Gastroesophageal sphincter (tissue), 4 donors: ENCODE measurements at regions not wholly inside any gene's neighbourhood (a gene's known extent, or its start where the extent isn't known, plus 50 kb on each side); places are given as distances from the start of the nearest gene placed in this dataset.

Source experiments
- ATAC-seq: fragments of 150-250 bp; one replicate; pipeline ENCODE4 v1.9.1; 2016; ENCODE audit warnings: mild to moderate bottlenecking, moderate library complexity
- H3K27ac ChIP-seq, 4 donors: fragments of 200-600 bp; sonication (generic) in 3 of 4; 1 replicate in 3 of 4; 2 replicates in 1 of 4; pipeline ENCODE4 v1.5.1; 2016 to 2019
- H3K27me3 ChIP-seq: fragments of 200-600 bp; sonication (generic); one replicate; pipeline ENCODE4 v1.5.1; 2019
- H3K36me3 ChIP-seq, 2 donors: fragments of 200-600 bp; sonication (generic); one replicate each; pipeline ENCODE4 v1.5.1; 2019; ENCODE audit warnings: control low read depth in 1 of 2
- H3K4me1 ChIP-seq, 3 donors: fragments of 200-600 bp; sonication (generic); 1 replicate in 2 of 3; 2 replicates in 1 of 3; pipeline ENCODE4 v1.5.1; 2016 to 2019; ENCODE audit warnings: control low read depth in 2 of 3
- H3K4me3 ChIP-seq, 2 donors: fragments of 200-600 bp; sonication (generic); one replicate each; pipeline ENCODE4 v1.5.1; 2019; ENCODE audit warnings: mild to moderate bottlenecking in 1 of 2, moderate library complexity in 1 of 2
- H3K9me3 ChIP-seq, 3 donors: fragments of 200-600 bp; sonication (generic); one replicate each; pipeline ENCODE4 v1.5.1; 2017 to 2019; ENCODE audit warnings: control low read depth in 2 of 3
- CTCF ChIP-seq, 4 experiments: fragments of 200-600 bp in 2 of 4; fragments of 450-650 bp in 2 of 4; sonication (generic) in 1 of 4; IDR thresholded peaks; one replicate each; pipeline ENCODE4 v1.5.1; 2017 to 2019; ENCODE audit warnings: antibody characterized with exemption in 4 of 4, mild to moderate bottlenecking in 2 of 4, moderate library complexity in 2 of 4
- EP300 ChIP-seq: sonication (generic); formaldehyde crosslinking; IDR thresholded peaks from one replicate; pipeline ENCODE4 v1.6.1; 2017; ENCODE audit warnings: antibody characterized with exemption, mild to moderate bottlenecking
- POLR2A ChIP-seq, 2 donors: fragments of 450-650 bp; IDR thresholded peaks; one replicate each; pipeline ENCODE4 v1.6.1; 2017; ENCODE audit warnings: antibody characterized with exemption in 2 of 2, mild to moderate bottlenecking in 2 of 2, moderate library complexity in 1 of 2
- POLR2AphosphoS5 ChIP-seq: sonication (generic); formaldehyde crosslinking; IDR thresholded peaks from one replicate; pipeline ENCODE4 v1.6.1; 2017; ENCODE audit warnings: antibody characterized with exemption
- WGBS, 2 donors: methylation state at CpG; one replicate each; pipeline ENCODE4 v1.1.5; 2018; ENCODE audit warnings: low coverage in 1 of 2; 5-methylcytosine and 5-hydroxymethylcytosine counted together

GRCh38 chrX:38895775-38896174 is 94.5 kb downstream of the MID1IP1 start:
- Histone ChIP-seq H3K9me3 (no peaks in the 10 kb centered on the region), H3K4me3 (no peak overlapping the region), H3K27me3 (no peaks in the 10 kb centered on the region), H3K36me3 (no peaks in the 10 kb centered on the region), H3K4me1 (no peaks in the 10 kb centered on the region), H3K27ac (no peak overlapping the region)
- WGBS, 2 donors, result 86 to 88% methylated on average over 1 of the region's 1 CpG
- no peak for ATAC-seq
- TF ChIP-seq CTCF (IDR thresholded peaks at IDR 0.05), result no peak
- TF ChIP-seq POLR2AphosphoS5, result no peak
- no peak for TF ChIP-seq EP300
- TF ChIP-seq POLR2A (IDR thresholded peaks at IDR 0.05), result no peak

- no peak overlapping the region for H3K4me3 ChIP-seq
- H3K36me3 ChIP-seq, result no peaks in the 10 kb centered on the region
- H3K27ac ChIP-seq, result no peak overlapping the region
- H3K27me3 ChIP-seq, result no peaks in the 10 kb centered on the region
- no peaks in the 10 kb centered on the region for H3K9me3 ChIP-seq
- TF ChIP-seq EP300 (no peak), CTCF (IDR thresholded peaks at IDR 0.05) (no peak), POLR2AphosphoS5 (no peak), POLR2A (IDR thresholded peaks at IDR 0.05) (no peak)
- H3K4me1 ChIP-seq, result no peaks in the 10 kb centered on the region
- ATAC-seq, result no peak
- 79% methylated on average over 4 of the region's 4 CpGs; no CpG with 5 or more reads in 1 of the 2 donors for WGBS, 2 donors
Observed at GRCh38 chrX:38896724-38897298, 95.6 kb downstream of the MID1IP1 start.

GRCh38 chrX:38898261-38898660 is 97.0 kb downstream of the MID1IP1 start:
- H3K9me3 ChIP-seq, result no peaks in the 10 kb centered on the region
- no peaks in the 10 kb centered on the region for H3K36me3 ChIP-seq
- H3K4me3 ChIP-seq, result no peak overlapping the region
- H3K4me1 ChIP-seq, result no peaks in the 10 kb centered on the region
- ATAC-seq, result no peak
- H3K27ac ChIP-seq, result no peak overlapping the region
- no peaks in the 10 kb centered on the region for H3K27me3 ChIP-seq
- 62% methylated on average over 6 of the region's 6 CpGs; no CpG with 5 or more reads in 1 of the 2 donors for WGBS, 2 donors
- TF ChIP-seq EP300 (no peak), POLR2AphosphoS5 (no peak), POLR2A (IDR thresholded peaks at IDR 0.05) (no peak), CTCF (IDR thresholded peaks at IDR 0.05) (no peak)

GRCh38 chrX:38899650-38900049 is 98.4 kb downstream of the MID1IP1 start:
- Histone ChIP-seq H3K4me1 (no peaks in the 10 kb centered on the region), H3K36me3 (no peaks in the 10 kb centered on the region), H3K27ac (no peak overlapping the region), H3K9me3 (no peaks in the 10 kb centered on the region), H3K27me3 (no peaks in the 10 kb centered on the region), H3K4me3 (no peak overlapping the region)
- 60% methylated on average over 1 of the region's 1 CpG; no CpG with 5 or more reads in 1 of the 2 donors for WGBS, 2 donors
- ATAC-seq, result no peak
- no peak for TF ChIP-seq CTCF (IDR thresholded peaks at IDR 0.05)

- WGBS, 2 donors, result 92% methylated on average over 2 of the region's 6 CpGs; no CpG with 5 or more reads in 1 of the 2 donors
- H3K27me3 ChIP-seq, result no peaks in the 10 kb centered on the region
- no peaks in the 10 kb centered on the region for H3K36me3 ChIP-seq
- no peak for ATAC-seq
- no peaks in the 10 kb centered on the region for H3K9me3 ChIP-seq
- no peak overlapping the region for H3K4me3 ChIP-seq
- H3K27ac ChIP-seq, result no peak overlapping the region
- TF ChIP-seq POLR2AphosphoS5 (no peak), EP300 (no peak), POLR2A (IDR thresholded peaks at IDR 0.05) (no peak), CTCF (IDR thresholded peaks at IDR 0.05) (no peak)
- H3K4me1 ChIP-seq, result no peaks in the 10 kb centered on the region
Observed at GRCh38 chrX:38900719-38901118, 99.5 kb downstream of the MID1IP1 start.
